ENCODE measurements at regions not wholly inside any gene's neighbourhood (a gene's known extent, or its start where the extent isn't known, plus 50 kb on each side); places are given as distances from the start of the nearest gene placed in this dataset.
"Not testable (repeated sequence)": the region's sequence is repeated elsewhere in the genome, so short reads cannot be mapped to it uniquely, and the experiment has no call there.

DNA sequence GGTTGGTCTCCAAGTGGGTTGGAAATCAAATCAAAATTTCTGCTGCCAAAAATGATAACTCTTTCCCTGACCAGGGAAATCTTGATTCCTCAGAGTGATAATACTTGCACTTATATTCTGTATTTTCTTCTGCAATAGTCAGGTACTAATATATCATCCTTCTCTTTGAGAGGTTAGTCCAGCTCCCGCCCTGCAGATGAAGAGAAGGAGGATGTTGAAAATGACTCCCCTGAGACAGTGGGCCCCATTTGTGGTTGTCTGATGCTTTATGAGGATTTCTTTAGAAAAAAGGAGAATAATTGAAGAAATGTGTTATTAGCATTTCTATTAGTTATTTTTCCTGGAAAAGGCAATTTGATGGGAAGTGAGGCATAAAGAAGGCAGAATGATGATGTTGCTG lies 213.0 kb downstream of the SEC23IP start:
- no peaks in the 10 kb centered on the region for H3K9me2 ChIP-seq (replicated peaks; ENCODE audit: insufficient read depth, low read length)
- H3K9ac ChIP-seq (ENCODE audit: low read length) = no peak overlapping the region

GRCh38 chr10:120108916-120109315 lies 216.4 kb downstream of the SEC23IP start:
- Histone ChIP-seq H3F3A (ENCODE audit: insufficient read depth, low read length) (no peaks in the 10 kb centered on the region), H3K4me2 (ENCODE audit: low read depth, low read length) (no peak overlapping the region), H3K27me3 (replicated peaks; ENCODE audit: insufficient read depth, low read length) (no peaks in the 10 kb centered on the region), H3K4me1 (ENCODE audit: low read length) (no peaks in the 10 kb centered on the region), H3K9me3 (replicated peaks; ENCODE audit: insufficient read depth, low read length) (no peaks in the 10 kb centered on the region), H3K27ac (ENCODE audit: low read length) (no peak overlapping the region), H2AFZ (ENCODE audit: low read length) (no peak overlapping the region), H3K36me3 (replicated peaks; ENCODE audit: insufficient read depth, low read length) (no peaks in the 10 kb centered on the region), H4K20me1 (ENCODE audit: insufficient read depth, low read length) (no peaks in the 10 kb centered on the region), H3K9ac (ENCODE audit: low read length) (no peak overlapping the region), H3K79me2 (ENCODE audit: low read length) (no peaks in the 10 kb centered on the region), H3K9me2 (replicated peaks; ENCODE audit: insufficient read depth, low read length) (no peaks in the 10 kb centered on the region), H3K4me3 (ENCODE audit: low read length) (no peak overlapping the region)
- TF ChIP-seq EZH2phosphoT487 (IDR thresholded peaks at IDR 0.05; ENCODE audit: low read length) = no peak
- no peak for TF ChIP-seq CTCF (IDR thresholded peaks at IDR 0.05; ENCODE audit: low read length)
- no peak for TF ChIP-seq EZH2 (optimal IDR thresholded peaks at IDR 0.05; ENCODE audit: low read depth, low read length)
- no peak for DNase-seq

More for the DNA sequence above, 213.0 kb downstream of the SEC23IP start:
- no peaks in the 10 kb centered on the region for H3K27me3 ChIP-seq (replicated peaks; ENCODE audit: insufficient read depth, low read length)
- H3K36me3 ChIP-seq (replicated peaks; ENCODE audit: insufficient read depth, low read length) = no peaks in the 10 kb centered on the region
- no peaks in the 10 kb centered on the region for H4K20me1 ChIP-seq (ENCODE audit: insufficient read depth, low read length)
- H3K4me2 ChIP-seq (ENCODE audit: low read depth, low read length) = no peak overlapping the region
- no peak overlapping the region for H3K4me3 ChIP-seq (ENCODE audit: low read length)
- H3K27ac ChIP-seq (ENCODE audit: low read length) = no peak overlapping the region
- DNase-seq = no peak
- no peaks in the 10 kb centered on the region for H3K79me2 ChIP-seq (ENCODE audit: low read length)
- H2AFZ ChIP-seq (ENCODE audit: low read length) = no peak overlapping the region
- no peaks in the 10 kb centered on the region for H3K4me1 ChIP-seq (ENCODE audit: low read length)
- H3K9me3 ChIP-seq (replicated peaks; ENCODE audit: insufficient read depth, low read length) = no peaks in the 10 kb centered on the region
- TF ChIP-seq EZH2phosphoT487 (IDR thresholded peaks at IDR 0.05; ENCODE audit: low read length) (no peak), EZH2 (optimal IDR thresholded peaks at IDR 0.05; ENCODE audit: low read depth, low read length) (no peak), CTCF (IDR thresholded peaks at IDR 0.05; ENCODE audit: low read length) (no peak)
- H3F3A ChIP-seq (ENCODE audit: insufficient read depth, low read length) = no peaks in the 10 kb centered on the region

DNA sequence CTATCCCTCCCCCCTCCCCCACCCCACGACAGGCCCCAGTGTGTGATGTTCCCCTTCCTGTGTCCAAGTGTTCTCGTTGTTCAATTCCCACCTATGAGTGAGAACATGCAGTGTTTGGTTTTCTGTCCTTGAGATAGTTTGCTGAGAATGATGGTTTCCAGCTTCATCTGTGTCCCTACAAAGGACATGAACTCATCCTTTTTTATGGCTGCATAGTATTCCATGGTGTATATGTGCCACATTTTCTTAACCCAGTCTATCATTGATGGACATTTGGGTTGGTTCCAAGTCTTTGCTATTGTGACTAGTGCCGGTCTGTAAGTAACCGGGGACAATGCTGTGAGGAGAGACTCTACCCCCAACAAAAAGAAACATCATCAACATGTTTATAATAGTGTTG lies 217.2 kb downstream of the SEC23IP start:
- H4K20me1 ChIP-seq (ENCODE audit: insufficient read depth, low read length); H3K9ac ChIP-seq (ENCODE audit: low read length); H3K4me2 ChIP-seq (ENCODE audit: low read depth, low read length); H2AFZ ChIP-seq (ENCODE audit: low read length); H3K27ac ChIP-seq (ENCODE audit: low read length); H3K4me1 ChIP-seq (ENCODE audit: low read length); H3K9me3 ChIP-seq (replicated peaks; ENCODE audit: insufficient read depth, low read length); H3K36me3 ChIP-seq (replicated peaks; ENCODE audit: insufficient read depth, low read length); H3K4me3 ChIP-seq (ENCODE audit: low read length); DNase-seq; H3K9me2 ChIP-seq (replicated peaks; ENCODE audit: insufficient read depth, low read length); H3K27me3 ChIP-seq (replicated peaks; ENCODE audit: insufficient read depth, low read length); H3K79me2 ChIP-seq (ENCODE audit: low read length); H3F3A ChIP-seq (ENCODE audit: insufficient read depth, low read length): not testable (repeated sequence)

DNA sequence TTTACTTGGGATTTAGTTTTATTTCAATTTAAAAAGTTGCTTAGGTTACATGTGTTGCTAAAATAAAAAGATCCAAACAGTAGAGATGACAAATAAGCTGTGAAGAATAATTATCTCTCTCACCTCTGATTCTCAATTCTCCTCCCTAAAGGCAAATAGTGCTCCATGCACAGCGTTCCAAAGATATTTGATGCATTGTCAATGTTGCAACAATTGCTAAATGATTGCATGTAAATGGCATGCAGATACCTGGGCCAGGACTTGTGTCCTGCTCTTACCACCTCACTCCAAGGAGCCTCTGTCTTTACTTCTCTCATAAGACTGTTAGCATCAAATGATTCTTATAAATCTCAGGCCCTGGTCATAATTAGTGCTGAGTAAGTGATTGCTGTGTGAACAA lies 217.7 kb downstream of the SEC23IP start:
- Histone ChIP-seq H3K9me3 (replicated peaks; ENCODE audit: insufficient read depth, low read length) (no peaks in the 10 kb centered on the region), H3K79me2 (ENCODE audit: low read length) (no peaks in the 10 kb centered on the region), H3K9me2 (replicated peaks; ENCODE audit: insufficient read depth, low read length) (no peaks in the 10 kb centered on the region), H3K9ac (ENCODE audit: low read length) (no peak overlapping the region), H3K36me3 (replicated peaks; ENCODE audit: insufficient read depth, low read length) (no peaks in the 10 kb centered on the region), H3F3A (ENCODE audit: insufficient read depth, low read length) (no peaks in the 10 kb centered on the region), H3K4me1 (ENCODE audit: low read length) (no peaks in the 10 kb centered on the region), H3K27ac (ENCODE audit: low read length) (no peak overlapping the region), H2AFZ (ENCODE audit: low read length) (no peak overlapping the region), H3K4me3 (ENCODE audit: low read length) (no peak overlapping the region), H4K20me1 (ENCODE audit: insufficient read depth, low read length) (no peaks in the 10 kb centered on the region), H3K4me2 (ENCODE audit: low read depth, low read length) (no peak overlapping the region), H3K27me3 (replicated peaks; ENCODE audit: insufficient read depth, low read length) (no peaks in the 10 kb centered on the region)
- DNase-seq = no peak
- TF ChIP-seq EZH2phosphoT487 (IDR thresholded peaks at IDR 0.05; ENCODE audit: low read length) (no peak), CTCF (IDR thresholded peaks at IDR 0.05; ENCODE audit: low read length) (no peak), EZH2 (optimal IDR thresholded peaks at IDR 0.05; ENCODE audit: low read depth, low read length) (no peak)
